Stimulated activated CD4-positive, alpha-beta T cell treated with anti-CD3 and anti-CD28 coated beads, Interleukin-12 subunit alpha, Interleukin-12 subunit beta, amount 100 ng/mL, for 24 hours (primary cell): ENCODE measurements at regions not wholly inside any gene's neighbourhood (a gene's known extent, or its start where the extent isn't known, plus 50 kb on each side); places are given as distances from the start of the nearest gene placed in this dataset.

Experiments used
- DNase-seq, 2 experiments: peaks; one replicate each; pipeline ENCODE4 v3.0.0-alpha.2; 2020; ENCODE audit warnings: low read depth in 2 of 2

- DNase-seq: no peak
Observed at GRCh38 chr7:67762516-67762915, 765.9 kb downstream of the TYW1 start.

GRCh38 chr7:67764289-67764688, 767.7 kb downstream of the TYW1 start:
- DNase-seq: no peak

- no peak for DNase-seq
Observed at GRCh38 chr7:67765481-67766175, 769.0 kb downstream of the TYW1 start.

- DNase-seq: no peak
Observed at GRCh38 chr7:67766906-67767410, 770.3 kb downstream of the TYW1 start.

GRCh38 chr7:67771846-67772605, 775.4 kb downstream of the TYW1 start:
- no peak for DNase-seq

- no peak for DNase-seq
Observed at GRCh38 chr7:67773081-67773480, 776.4 kb downstream of the TYW1 start.

GRCh38 chr7:67777119-67777518, 780.5 kb downstream of the TYW1 start:
- no peak for DNase-seq

- DNase-seq: no peak
Observed at GRCh38 chr7:67781841-67782240, 785.2 kb downstream of the TYW1 start.

GRCh38 chr7:67786021-67786420, 789.4 kb downstream of the TYW1 start:
- DNase-seq: no peak

GRCh38 chr7:67788669-67789068, 792.0 kb downstream of the TYW1 start:
- no peak for DNase-seq

GRCh38 chr7:67791918-67792317, 795.3 kb downstream of the TYW1 start:
- DNase-seq: no peak

- no peak for DNase-seq
Observed at GRCh38 chr7:67794544-67794943, 797.9 kb downstream of the TYW1 start.

GRCh38 chr7:67803789-67804188, 807.2 kb downstream of the TYW1 start:
- no peak for DNase-seq

GRCh38 chr7:67805921-67806471, 809.4 kb downstream of the TYW1 start:
- no peak for DNase-seq

- DNase-seq: no peak
Observed at GRCh38 chr7:67807826-67808225, 811.2 kb downstream of the TYW1 start.

- no peak for DNase-seq
Observed at GRCh38 chr7:67809586-67809985, 813.0 kb downstream of the TYW1 start.

GRCh38 chr7:67813621-67814292, 817.1 kb downstream of the TYW1 start:
- DNase-seq: no peak

GRCh38 chr7:67817481-67817880, 820.8 kb downstream of the TYW1 start:
- no peak for DNase-seq

GRCh38 chr7:67821116-67821515, 824.5 kb downstream of the TYW1 start:
- no peak for DNase-seq

GRCh38 chr7:67823345-67823744, 826.7 kb downstream of the TYW1 start:
- no peak for DNase-seq

GRCh38 chr7:67825356-67825755, 828.7 kb downstream of the TYW1 start:
- no peak for DNase-seq

GRCh38 chr7:67841896-67842295, 845.3 kb downstream of the TYW1 start:
- no peak for DNase-seq
